ENCODE measurements at regions not wholly inside any gene's neighbourhood (a gene's known extent, or its start where the extent isn't known, plus 50 kb on each side); places are given as distances from the start of the nearest gene placed in this dataset.

GRCh38 chr1:81578867-81579266, 221.9 kb upstream of the ADGRL2 start:
- no peak for DNase-seq (ENCODE audit: low spot score)
- H3K9me3 ChIP-seq (ENCODE audit: control insufficient read depth in 4 of 4, low read length in 3 of 4) = no peaks in the 10 kb centered on the region
- H3K27ac ChIP-seq (ENCODE audit: low read depth in 1 of 2, low read length in 2 of 2) = no peak overlapping the region
- H3K4me1 ChIP-seq (ENCODE audit: control insufficient read depth in 4 of 4, insufficient read depth in 4 of 4, low read length in 3 of 4) = peaks cover 6 to 16% (median 9%) of the 10 kb centered on the region in 4 donors
- H3K27me3 ChIP-seq (ENCODE audit: control insufficient read depth in 4 of 4, insufficient read depth in 4 of 4, low read length in 3 of 4) = no peaks in the 10 kb centered on the region
- TF ChIP-seq YY1 (IDR thresholded peaks at IDR 0.05) = no peak
- no peak for TF ChIP-seq RAD21 (IDR thresholded peaks at IDR 0.05)
- TF ChIP-seq MAX (IDR thresholded peaks at IDR 0.05) = no peak
- no peak for TF ChIP-seq SP1 (IDR thresholded peaks at IDR 0.05)
- TF ChIP-seq FOXA1 (IDR thresholded peaks at IDR 0.05) = no peak
- no peak for TF ChIP-seq RXRA (IDR thresholded peaks at IDR 0.05)
- no peak for TF ChIP-seq JUND (IDR thresholded peaks at IDR 0.05)
- TF ChIP-seq, protein P1, sequence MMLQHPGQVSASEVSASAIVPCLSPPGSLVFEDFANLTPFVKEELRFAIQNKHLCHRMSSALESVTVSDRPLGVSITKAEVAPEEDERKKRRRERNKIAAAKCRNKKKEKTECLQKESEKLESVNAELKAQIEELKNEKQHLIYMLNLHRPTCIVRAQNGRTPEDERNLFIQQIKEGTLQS (IDR thresholded peaks at IDR 0.05) = no peak
- TF ChIP-seq TAF1 (conservative IDR thresholded peaks at IDR 0.05) = no peak
- TF ChIP-seq, protein P2, sequence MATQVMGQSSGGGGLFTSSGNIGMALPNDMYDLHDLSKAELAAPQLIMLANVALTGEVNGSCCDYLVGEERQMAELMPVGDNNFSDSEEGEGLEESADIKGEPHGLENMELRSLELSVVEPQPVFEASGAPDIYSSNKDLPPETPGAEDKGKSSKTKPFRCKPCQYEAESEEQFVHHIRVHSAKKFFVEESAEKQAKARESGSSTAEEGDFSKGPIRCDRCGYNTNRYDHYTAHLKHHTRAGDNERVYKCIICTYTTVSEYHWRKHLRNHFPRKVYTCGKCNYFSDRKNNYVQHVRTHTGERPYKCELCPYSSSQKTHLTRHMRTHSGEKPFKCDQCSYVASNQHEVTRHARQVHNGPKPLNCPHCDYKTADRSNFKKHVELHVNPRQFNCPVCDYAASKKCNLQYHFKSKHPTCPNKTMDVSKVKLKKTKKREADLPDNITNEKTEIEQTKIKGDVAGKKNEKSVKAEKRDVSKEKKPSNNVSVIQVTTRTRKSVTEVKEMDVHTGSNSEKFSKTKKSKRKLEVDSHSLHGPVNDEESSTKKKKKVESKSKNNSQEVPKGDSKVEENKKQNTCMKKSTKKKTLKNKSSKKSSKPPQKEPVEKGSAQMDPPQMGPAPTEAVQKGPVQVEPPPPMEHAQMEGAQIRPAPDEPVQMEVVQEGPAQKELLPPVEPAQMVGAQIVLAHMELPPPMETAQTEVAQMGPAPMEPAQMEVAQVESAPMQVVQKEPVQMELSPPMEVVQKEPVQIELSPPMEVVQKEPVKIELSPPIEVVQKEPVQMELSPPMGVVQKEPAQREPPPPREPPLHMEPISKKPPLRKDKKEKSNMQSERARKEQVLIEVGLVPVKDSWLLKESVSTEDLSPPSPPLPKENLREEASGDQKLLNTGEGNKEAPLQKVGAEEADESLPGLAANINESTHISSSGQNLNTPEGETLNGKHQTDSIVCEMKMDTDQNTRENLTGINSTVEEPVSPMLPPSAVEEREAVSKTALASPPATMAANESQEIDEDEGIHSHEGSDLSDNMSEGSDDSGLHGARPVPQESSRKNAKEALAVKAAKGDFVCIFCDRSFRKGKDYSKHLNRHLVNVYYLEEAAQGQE (IDR thresholded peaks at IDR 0.05) = no peak
- TF ChIP-seq FOXA2 (IDR thresholded peaks at IDR 0.05) = no peak
- no peak for TF ChIP-seq HNF4A (conservative IDR thresholded peaks at IDR 0.05)
- no peak for TF ChIP-seq GABPA (IDR thresholded peaks at IDR 0.05 in 1 of 2, conservative IDR thresholded peaks at IDR 0.05 in 1 of 2)
- no peaks in the 10 kb centered on the region for H3K36me3 ChIP-seq (ENCODE audit: control insufficient read depth in 4 of 4, insufficient read depth in 3 of 4, low read depth in 1 of 4, low read length in 3 of 4)
- H3K9ac ChIP-seq (ENCODE audit: low read depth in 1 of 2, low read length in 2 of 2) = no peak overlapping the region
- H3K4me3 ChIP-seq (ENCODE audit: low read depth in 1 of 3, low read length in 3 of 3) = no peak overlapping the region

DNA sequence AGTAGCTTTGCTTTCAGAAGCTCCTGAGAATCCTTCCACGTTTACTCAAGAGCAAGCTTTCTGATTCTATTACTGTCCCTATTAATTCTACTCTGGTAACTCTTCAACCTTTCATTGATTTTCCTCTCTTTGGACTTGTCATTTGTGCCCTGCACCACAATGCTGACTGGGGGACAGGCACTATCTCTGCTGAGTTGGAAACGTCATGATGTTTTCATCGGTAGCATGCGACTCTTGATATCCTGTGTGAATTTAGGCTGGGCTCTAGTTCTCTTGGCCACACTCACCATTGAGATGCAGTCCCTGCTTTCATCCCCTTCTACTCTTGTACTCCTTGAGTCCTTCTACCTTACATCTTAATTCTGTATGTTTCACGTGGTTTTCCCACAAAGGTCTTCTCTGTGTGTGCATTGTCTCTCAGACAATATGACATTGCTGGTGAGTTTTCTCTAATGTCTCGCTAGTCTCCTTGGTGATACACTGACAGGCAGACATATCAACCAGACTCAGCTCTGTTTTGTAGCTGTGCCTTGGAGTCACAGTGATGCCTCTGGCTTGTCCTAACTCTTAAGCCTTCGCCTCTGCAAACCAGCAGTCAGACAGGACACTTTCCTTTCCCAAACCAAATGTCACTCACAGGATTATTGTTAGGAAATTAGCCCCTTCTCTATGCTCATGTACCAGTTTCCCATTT, 223.6 kb upstream of the ADGRL2 start:
- WGBS = 55% methylated on average over 7 of the region's 7 CpGs
- Histone ChIP-seq H3K27ac (ENCODE audit: low read depth in 1 of 2, low read length in 2 of 2) (no peak overlapping the region), H3K9me3 (ENCODE audit: control insufficient read depth in 4 of 4, low read length in 3 of 4) (no peaks in the 10 kb centered on the region), H3K9ac (ENCODE audit: low read depth in 1 of 2, low read length in 2 of 2) (no peak overlapping the region), H3K36me3 (ENCODE audit: control insufficient read depth in 4 of 4, insufficient read depth in 3 of 4, low read depth in 1 of 4, low read length in 3 of 4) (no peaks in the 10 kb centered on the region), H3K4me3 (ENCODE audit: low read depth in 1 of 3, low read length in 3 of 3) (no peak overlapping the region), H3K4me1 (ENCODE audit: control insufficient read depth in 4 of 4, insufficient read depth in 4 of 4, low read length in 3 of 4) (peaks cover 3 to 8% (median 5%) of the 10 kb centered on the region in 4 donors), H3K27me3 (ENCODE audit: control insufficient read depth in 4 of 4, insufficient read depth in 4 of 4, low read length in 3 of 4) (no peaks in the 10 kb centered on the region)
- TF ChIP-seq, protein P1 (IDR thresholded peaks at IDR 0.05) = no peak
- TF ChIP-seq RXRA (IDR thresholded peaks at IDR 0.05) = peak in 1 of 2 donors; percentile 10
- peak in 1 of 2 donors; percentile 12 for TF ChIP-seq HNF4A (conservative IDR thresholded peaks at IDR 0.05)
- no peak for TF ChIP-seq HNF4G (IDR thresholded peaks at IDR 0.05)
- TF ChIP-seq FOXA2 (IDR thresholded peaks at IDR 0.05) = no peak
- peak in 1 of 2 donors; percentile 25 for TF ChIP-seq RAD21 (IDR thresholded peaks at IDR 0.05)
- no peak for TF ChIP-seq FOXA1 (IDR thresholded peaks at IDR 0.05)
- DNase-seq (ENCODE audit: low spot score) = no peak

Measured in liver (tissue), 7 donors.